ENCODE measurements at regions not wholly inside any gene's neighbourhood (a gene's known extent, or its start where the extent isn't known, plus 50 kb on each side); places are given as distances from the start of the nearest gene placed in this dataset.

DNA sequence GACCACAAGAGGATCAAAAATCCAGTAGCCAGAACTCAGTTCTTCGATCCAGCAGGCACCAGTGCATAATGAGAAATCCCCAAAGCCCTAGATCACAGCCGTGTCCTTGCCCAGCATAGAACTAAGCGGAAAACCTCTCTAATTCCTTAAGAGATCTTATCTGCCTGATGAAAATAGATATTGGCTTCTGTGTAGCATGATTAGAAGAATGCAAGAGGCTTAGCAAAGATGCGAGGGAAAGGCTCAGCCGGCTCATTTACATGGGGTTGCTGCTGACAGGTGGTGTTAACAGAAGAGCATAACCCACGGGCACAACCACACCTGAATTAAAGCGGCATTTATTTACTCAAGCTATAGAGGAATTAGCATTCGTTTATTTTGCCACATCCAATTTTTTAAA lies 400.0 kb upstream of the ADAMTS16 start:
- TF ChIP-seq, protein P1, sequence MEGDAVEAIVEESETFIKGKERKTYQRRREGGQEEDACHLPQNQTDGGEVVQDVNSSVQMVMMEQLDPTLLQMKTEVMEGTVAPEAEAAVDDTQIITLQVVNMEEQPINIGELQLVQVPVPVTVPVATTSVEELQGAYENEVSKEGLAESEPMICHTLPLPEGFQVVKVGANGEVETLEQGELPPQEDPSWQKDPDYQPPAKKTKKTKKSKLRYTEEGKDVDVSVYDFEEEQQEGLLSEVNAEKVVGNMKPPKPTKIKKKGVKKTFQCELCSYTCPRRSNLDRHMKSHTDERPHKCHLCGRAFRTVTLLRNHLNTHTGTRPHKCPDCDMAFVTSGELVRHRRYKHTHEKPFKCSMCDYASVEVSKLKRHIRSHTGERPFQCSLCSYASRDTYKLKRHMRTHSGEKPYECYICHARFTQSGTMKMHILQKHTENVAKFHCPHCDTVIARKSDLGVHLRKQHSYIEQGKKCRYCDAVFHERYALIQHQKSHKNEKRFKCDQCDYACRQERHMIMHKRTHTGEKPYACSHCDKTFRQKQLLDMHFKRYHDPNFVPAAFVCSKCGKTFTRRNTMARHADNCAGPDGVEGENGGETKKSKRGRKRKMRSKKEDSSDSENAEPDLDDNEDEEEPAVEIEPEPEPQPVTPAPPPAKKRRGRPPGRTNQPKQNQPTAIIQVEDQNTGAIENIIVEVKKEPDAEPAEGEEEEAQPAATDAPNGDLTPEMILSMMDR (IDR thresholded peaks at IDR 0.05): no peak
- TF ChIP-seq POLR2A (IDR thresholded peaks at IDR 0.05): no peak

Measured in esophagus squamous epithelium (tissue), 4 donors.